ENCODE measurements at regions not wholly inside any gene's neighbourhood (a gene's known extent, or its start where the extent isn't known, plus 50 kb on each side); places are given as distances from the start of the nearest gene placed in this dataset.
"Not testable (repeated sequence)": the region's sequence is repeated elsewhere in the genome, so short reads cannot be mapped to it uniquely, and the experiment has no call there.

DNA sequence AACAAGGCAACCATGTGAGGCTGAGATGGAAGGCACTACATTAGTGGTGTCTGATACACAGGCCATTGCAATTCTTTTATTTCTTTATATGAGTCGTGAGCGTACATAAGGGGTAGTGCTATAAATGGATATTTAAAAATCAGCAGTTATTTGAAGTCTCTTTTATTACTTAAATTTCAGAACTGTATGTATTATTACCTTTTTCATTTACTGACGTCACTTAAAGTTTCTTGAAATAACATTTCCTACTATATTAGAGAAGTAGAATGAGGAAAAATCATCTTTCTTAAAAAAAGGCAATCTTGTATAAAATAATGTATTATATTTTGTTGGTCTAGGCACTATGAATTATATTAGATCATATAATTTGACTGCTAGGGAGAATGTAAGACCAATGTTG lies 280.9 kb upstream of the CYLC2 start:
- CTCF ChIA-PET: no interaction called here
- TF ChIP-seq, protein P1, sequence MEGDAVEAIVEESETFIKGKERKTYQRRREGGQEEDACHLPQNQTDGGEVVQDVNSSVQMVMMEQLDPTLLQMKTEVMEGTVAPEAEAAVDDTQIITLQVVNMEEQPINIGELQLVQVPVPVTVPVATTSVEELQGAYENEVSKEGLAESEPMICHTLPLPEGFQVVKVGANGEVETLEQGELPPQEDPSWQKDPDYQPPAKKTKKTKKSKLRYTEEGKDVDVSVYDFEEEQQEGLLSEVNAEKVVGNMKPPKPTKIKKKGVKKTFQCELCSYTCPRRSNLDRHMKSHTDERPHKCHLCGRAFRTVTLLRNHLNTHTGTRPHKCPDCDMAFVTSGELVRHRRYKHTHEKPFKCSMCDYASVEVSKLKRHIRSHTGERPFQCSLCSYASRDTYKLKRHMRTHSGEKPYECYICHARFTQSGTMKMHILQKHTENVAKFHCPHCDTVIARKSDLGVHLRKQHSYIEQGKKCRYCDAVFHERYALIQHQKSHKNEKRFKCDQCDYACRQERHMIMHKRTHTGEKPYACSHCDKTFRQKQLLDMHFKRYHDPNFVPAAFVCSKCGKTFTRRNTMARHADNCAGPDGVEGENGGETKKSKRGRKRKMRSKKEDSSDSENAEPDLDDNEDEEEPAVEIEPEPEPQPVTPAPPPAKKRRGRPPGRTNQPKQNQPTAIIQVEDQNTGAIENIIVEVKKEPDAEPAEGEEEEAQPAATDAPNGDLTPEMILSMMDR (IDR thresholded peaks at IDR 0.05; ENCODE audit: insufficient read depth, low read length, missing control alignments): no peak
- DNase-seq (ENCODE audit: low read depth, low spot score): no peak

DNA sequence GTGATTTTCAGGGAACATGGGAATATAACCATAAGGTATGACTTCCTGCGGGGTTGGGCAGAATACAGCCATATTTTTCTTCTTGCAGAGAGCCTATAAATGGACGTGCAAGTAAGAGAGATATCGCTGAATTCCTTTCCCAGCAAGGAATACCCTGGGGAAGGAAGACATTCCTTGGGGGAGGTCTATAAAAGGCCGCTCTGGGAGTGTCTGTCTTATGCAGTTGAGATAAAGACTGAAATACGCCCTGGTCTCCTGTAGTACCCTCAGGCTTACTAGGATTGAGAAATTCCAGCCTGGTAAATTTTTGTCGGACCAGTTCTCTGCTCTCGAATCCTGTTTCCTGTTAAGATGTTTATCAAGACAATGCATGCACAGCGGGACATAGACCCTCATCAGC lies 282.2 kb upstream of the CYLC2 start:
- POLR2A ChIA-PET; DNase-seq (ENCODE audit: low read depth, low spot score); H3K4me3 ChIP-seq (ENCODE audit: low read depth, low read length); CTCF ChIA-PET: not testable (repeated sequence)

More for the DNA sequence above, 280.9 kb upstream of the CYLC2 start:
- POLR2A ChIA-PET: no interaction called here
- H3K4me3 ChIP-seq (ENCODE audit: low read depth, low read length): no peak overlapping the region

DNA sequence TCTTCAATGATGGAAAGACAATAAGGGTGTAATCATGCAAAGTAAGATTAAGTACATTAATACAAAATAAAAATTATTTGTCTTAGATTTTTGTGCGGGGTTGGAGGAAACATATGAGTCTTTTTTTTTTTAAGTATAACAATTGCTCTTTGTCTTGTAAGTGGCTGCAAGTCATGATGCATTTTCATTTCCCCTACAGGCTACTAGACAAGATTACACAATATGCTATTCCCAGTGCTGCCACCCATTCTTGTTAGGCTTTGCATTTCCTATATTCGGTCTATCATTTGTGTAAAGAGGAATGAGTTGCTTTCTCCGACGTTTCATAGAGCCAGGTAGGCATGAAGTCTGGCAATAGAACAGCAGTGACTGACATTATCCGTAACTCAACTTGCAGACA lies 294.2 kb upstream of the CYLC2 start:
- ChIA-PET CTCF (no interaction called here), POLR2A (no interaction called here)
- no peak overlapping the region for H3K4me3 ChIP-seq (ENCODE audit: low read depth, low read length)
- TF ChIP-seq, protein P1 (IDR thresholded peaks at IDR 0.05; ENCODE audit: insufficient read depth, low read length, missing control alignments): no peak
- no peak for DNase-seq (ENCODE audit: low read depth, low spot score)

DNA sequence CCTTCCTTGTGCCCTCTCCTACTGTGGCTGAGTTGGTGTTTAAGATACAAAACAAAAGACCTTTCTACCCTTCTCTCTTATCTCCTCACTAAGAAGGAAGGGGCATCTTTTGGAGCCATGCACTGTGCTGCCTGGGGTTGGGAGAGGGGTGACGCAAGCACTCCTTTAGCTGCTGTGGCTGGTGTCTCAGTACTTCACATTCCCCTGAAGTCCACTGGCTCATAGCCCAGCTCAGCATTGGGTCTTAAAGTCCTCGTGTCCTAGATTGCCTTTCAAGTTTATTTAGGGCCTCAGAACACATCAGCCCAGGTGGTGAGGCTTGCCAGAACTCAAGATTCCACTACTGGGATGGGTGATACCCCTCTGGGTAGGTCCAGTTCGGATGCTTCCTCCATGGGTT lies 325.9 kb upstream of the CYLC2 start:
- ChIA-PET POLR2A (no interaction called here), CTCF (no interaction called here)
- H3K4me3 ChIP-seq (ENCODE audit: low read depth, low read length): no peak overlapping the region
- no peak for DNase-seq (ENCODE audit: low read depth, low spot score)
- TF ChIP-seq, protein P1 (IDR thresholded peaks at IDR 0.05; ENCODE audit: insufficient read depth, low read length, missing control alignments): no peak

DNA sequence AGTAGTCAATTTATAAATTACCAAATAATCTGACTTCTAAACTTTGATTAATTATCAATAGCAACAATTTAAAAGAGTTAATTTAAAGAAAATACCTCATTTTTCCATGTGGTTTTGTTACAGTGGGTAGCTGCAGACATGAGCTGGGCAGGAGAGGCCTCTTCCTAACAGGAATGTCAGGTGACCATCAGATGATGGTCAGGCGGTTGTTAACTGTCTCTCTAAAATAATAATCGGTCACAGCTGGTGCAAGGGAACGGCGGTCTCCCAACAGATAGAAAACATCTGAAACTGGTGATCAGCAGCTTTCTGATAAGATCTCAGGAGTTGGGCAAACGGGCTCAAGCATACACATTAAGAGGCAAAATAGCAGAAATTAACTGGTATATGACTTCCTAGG lies 342.7 kb upstream of the CYLC2 start:
- TF ChIP-seq, protein P1 (IDR thresholded peaks at IDR 0.05; ENCODE audit: insufficient read depth, low read length, missing control alignments): no peak
- CTCF ChIA-PET: no interaction called here
- POLR2A ChIA-PET: no interaction called here
- H3K4me3 ChIP-seq (ENCODE audit: low read depth, low read length): no peak overlapping the region
- DNase-seq (ENCODE audit: low read depth, low spot score): no peak

DNA sequence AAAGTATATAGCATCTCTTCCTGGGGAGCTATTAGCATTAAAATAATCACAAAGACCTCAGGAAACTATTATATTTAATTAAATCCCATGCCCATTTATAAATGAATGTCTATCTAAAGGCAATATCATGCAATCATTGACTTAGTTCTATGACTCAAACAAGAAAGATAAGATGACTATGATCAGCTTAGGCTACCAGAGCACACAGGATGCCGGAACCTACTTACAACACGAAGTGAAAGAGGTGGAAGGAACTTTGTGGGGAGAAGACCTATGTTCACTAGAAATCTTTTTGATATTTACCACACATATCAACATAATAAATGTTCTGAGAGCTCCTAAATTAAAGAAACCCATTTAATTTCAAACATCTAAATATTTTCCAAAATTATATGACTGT lies 344.2 kb upstream of the CYLC2 start:
- DNase-seq (ENCODE audit: low read depth, low spot score): no peak
- CTCF ChIA-PET: no interaction called here
- TF ChIP-seq, protein P1 (IDR thresholded peaks at IDR 0.05; ENCODE audit: insufficient read depth, low read length, missing control alignments): no peak
- H3K4me3 ChIP-seq (ENCODE audit: low read depth, low read length): no peak overlapping the region
- POLR2A ChIA-PET: no interaction called here

DNA sequence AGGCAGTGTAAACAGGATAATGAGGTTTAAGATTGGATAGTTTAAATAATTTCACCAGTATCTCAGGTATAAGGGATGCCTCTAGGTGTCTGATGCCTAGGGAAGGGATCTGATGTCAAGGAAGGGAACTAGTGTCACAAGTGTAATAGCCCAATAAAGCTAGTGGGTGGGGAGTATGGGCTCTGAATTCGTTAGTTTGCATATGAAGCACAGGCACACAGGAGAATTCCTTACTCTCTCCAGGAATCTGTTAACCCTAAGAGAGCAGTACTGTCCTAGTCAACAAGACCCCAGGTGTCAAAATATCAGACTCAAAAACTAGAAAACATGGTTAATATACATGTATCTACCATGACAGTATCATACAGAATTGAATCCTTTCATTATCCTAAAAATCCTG lies 352.5 kb upstream of the CYLC2 start:
- TF ChIP-seq, protein P1 (IDR thresholded peaks at IDR 0.05; ENCODE audit: insufficient read depth, low read length, missing control alignments): no peak
- ChIA-PET CTCF (no interaction called here), POLR2A (no interaction called here)
- no peak overlapping the region for H3K4me3 ChIP-seq (ENCODE audit: low read depth, low read length)
- DNase-seq (ENCODE audit: low read depth, low spot score): no peak

Measured in AG04449 (cell line).